Endothelial cell of umbilical vein (primary cell): ENCODE measurements at regions not wholly inside any gene's neighbourhood (a gene's known extent, or its start where the extent isn't known, plus 50 kb on each side); places are given as distances from the start of the nearest gene placed in this dataset.

Experiments
- BruUV-seq: library from RNA; stranded (reverse); fragments of 400-500 nt; replicated peaks from 2 replicates; lab custom pipeline; 2021; lab: Mats Ljungman, UMichigan
- CTCF ChIA-PET: fragments of 300-600, 350-600 bp; sonication (Branson Sonifier 250); formaldehyde crosslinking; loops from one replicate; lab custom pipeline; 2021; ENCODE audit warnings: antibody characterized with exemption, inconsistent platforms; lab: Charles Lee
- POLR2A ChIA-PET: fragments of 300-600, 350-600 bp; sonication (Branson Sonifier 250); formaldehyde crosslinking; loops from one replicate; lab custom pipeline; 2021; ENCODE audit warnings: antibody characterized with exemption, inconsistent platforms; lab: Charles Lee
- DNase-seq: peaks from one replicate; pipeline ENCODE4 v3.0.0-alpha.2; 2011; ENCODE audit warnings: low read depth, low spot score
- FAIRE-seq: peaks from 2 replicates; lab custom pipeline; 2011; peaks lifted over from hg19 to GRCh38; lab: Jason Lieb, UNC
- H2AFZ ChIP-seq: 2 replicates; pipeline ENCODE4 v1.6.0; 2012; ENCODE audit warnings: low read depth, low read length, control low read depth, inconsistent platforms
- H3K27ac ChIP-seq: 2 replicates; pipeline ENCODE4 v1.5.1; 2011; ENCODE audit warnings: low read depth, mild to moderate bottlenecking, control low read depth, low read length, moderate library complexity; ENCODE audit not compliant: insufficient read depth
- H3K27me3 ChIP-seq, 2 experiments: 2 replicates each; pipeline versions ENCODE4 v1.6.0 to v1.6.1; 2011; ENCODE audit warnings: low read length in 2 of 2, mixed read lengths in 1 of 2; ENCODE audit not compliant: control insufficient read depth in 2 of 2, insufficient read depth in 2 of 2
- H3K36me3 ChIP-seq, 2 experiments: 2 replicates in 1 of 2; 3 replicates in 1 of 2; pipeline ENCODE4 v1.5.1; 2011; ENCODE audit warnings: low read length in 2 of 2, mild to moderate bottlenecking in 1 of 2, moderate library complexity in 1 of 2; ENCODE audit not compliant: control insufficient read depth in 2 of 2, insufficient read depth in 2 of 2; ENCODE audit errors: extremely low read depth in 1 of 2
- H3K4me1 ChIP-seq: 3 replicates; pipeline ENCODE4 v1.5.1; 2011; ENCODE audit warnings: mild to moderate bottlenecking, low read length; ENCODE audit not compliant: control insufficient read depth, insufficient read depth; ENCODE audit errors: extremely low read depth
- H3K4me2 ChIP-seq: 2 replicates; pipeline ENCODE4 v1.6.1; 2011; ENCODE audit warnings: low read length, control low read depth, mixed read lengths; ENCODE audit not compliant: insufficient read depth
- H3K4me3 ChIP-seq, 3 experiments: fragments of 200-600 bp in 1 of 3; sonication (generic), shearing (Covaris generic) in 1 of 3; replicated peaks in 1 of 3; 2 replicates each; pipeline ENCODE4 v1.5.1; 2011 to 2016; ENCODE audit warnings: control low read depth in 3 of 3, low read length in 3 of 3, mild to moderate bottlenecking in 2 of 3, inconsistent platforms in 1 of 3, low read depth in 1 of 3, moderate library complexity in 1 of 3; ENCODE audit not compliant: insufficient read depth in 1 of 3
- H3K79me2 ChIP-seq: 2 replicates; pipeline ENCODE4 v1.6.0; 2012; ENCODE audit warnings: low read length, inconsistent platforms; ENCODE audit not compliant: control insufficient read depth, insufficient read depth
- H3K9ac ChIP-seq: replicated peaks from 2 replicates; pipeline ENCODE3; 2011; ENCODE audit warnings: low read length, control low read depth; ENCODE audit not compliant: insufficient read depth; ENCODE audit errors: extremely low read depth
- H3K9me1 ChIP-seq: replicated peaks from 3 replicates; pipeline ENCODE4 v1.6.0; 2011; ENCODE audit warnings: mild to moderate bottlenecking, low read length; ENCODE audit not compliant: control insufficient read depth, insufficient read depth; ENCODE audit errors: extremely low read depth
- H3K9me3 ChIP-seq: replicated peaks from 2 replicates; pipeline ENCODE4 v1.5.1; 2012; ENCODE audit warnings: low read length, inconsistent platforms; ENCODE audit not compliant: control insufficient read depth, insufficient read depth
- H4K20me1 ChIP-seq: replicated peaks from 2 replicates; pipeline ENCODE3; 2011; ENCODE audit warnings: mild to moderate bottlenecking, low read length; ENCODE audit not compliant: control insufficient read depth, insufficient read depth; ENCODE audit errors: extremely low read depth
- CTCF ChIP-seq, 2 donors: IDR thresholded peaks; 1 replicate in 1 of 2; 2 replicates in 1 of 2; pipeline ENCODE4 v1.5.1; 2011; ENCODE audit warnings: low read length in 2 of 2, mild to moderate bottlenecking in 2 of 2, moderate library complexity in 2 of 2, control low read depth in 1 of 2, inconsistent platforms in 1 of 2, low read depth in 1 of 2; ENCODE audit not compliant: insufficient read depth in 1 of 2; ENCODE audit errors: extremely low read depth in 1 of 2
- FOS ChIP-seq: IDR thresholded peaks from 2 replicates; pipeline ENCODE4 v1.6.1; 2011; ENCODE audit warnings: mild to moderate bottlenecking, low read length, moderate library complexity, borderline replicate concordance; ENCODE audit not compliant: insufficient read depth
- GATA2 ChIP-seq: IDR thresholded peaks from 2 replicates; pipeline ENCODE4 v1.7.0; 2011; ENCODE audit warnings: low read depth, mild to moderate bottlenecking, moderate library complexity, mixed read lengths, low read length; ENCODE audit not compliant: insufficient read length, insufficient read depth
- JUN ChIP-seq: IDR thresholded peaks from 2 replicates; pipeline ENCODE4 v1.6.1; 2011; ENCODE audit warnings: borderline replicate concordance, low read depth; ENCODE audit not compliant: insufficient read length, insufficient read depth
- MYC ChIP-seq: IDR thresholded peaks from one replicate; pipeline ENCODE4 v1.6.1; 2011; ENCODE audit warnings: mild to moderate bottlenecking, low read depth, low read length
- POLR2A ChIP-seq: IDR thresholded peaks from 2 replicates; pipeline ENCODE4 v1.6.1; 2012; ENCODE audit warnings: low read depth, mild to moderate bottlenecking, control low read depth, low read length
- POLR2AphosphoS5 ChIP-seq: IDR thresholded peaks from 2 replicates; pipeline ENCODE4 v1.6.1; 2012; ENCODE audit warnings: low read depth, mild to moderate bottlenecking, control low read depth, low read length, moderate library complexity; ENCODE audit not compliant: insufficient read depth
- dilution Hi-C: fragments of 300-500 bp; cut with MboI; formaldehyde crosslinking; loops from one replicate; pipeline ENCODE4 v1.15.0; 2019; ENCODE audit warnings: low sequenced_read_pairs; ENCODE audit not compliant: extremely low pct_ligation_motif_present
- intact Hi-C: fragments of 100-400 bp; cut with micrococcal nuclease; formaldehyde crosslinking; loops from one replicate; pipeline ENCODE4 v1.10.0; 2022

- no peak for FAIRE-seq
- Histone ChIP-seq H3K4me3 (no peak overlapping the region), H3K9me3 (no peaks in the 10 kb centered on the region), H3K36me3 (no peaks in the 10 kb centered on the region), H3K4me1 (no peaks in the 10 kb centered on the region), H2AFZ (no peak overlapping the region), H3K9me1 (no peaks in the 10 kb centered on the region), H3K27me3 (no peaks in the 10 kb centered on the region), H3K79me2 (no peaks in the 10 kb centered on the region), H3K4me2 (no peak overlapping the region), H3K27ac (no peak overlapping the region), H3K9ac (no peak overlapping the region), H4K20me1 (no peaks in the 10 kb centered on the region)
- intact Hi-C loops (no loop called here), dilution Hi-C loops (no loop called here)
- ChIA-PET CTCF (no interaction called here), POLR2A (no interaction called here)
- no peak for DNase-seq
- no TSS peak for BruUV-seq
- no peak for TF ChIP-seq FOS
- TF ChIP-seq POLR2AphosphoS5, result no peak
- TF ChIP-seq CTCF (IDR thresholded peaks at IDR 0.05; ENCODE audit: extremely low read depth in 1 of 2, insufficient read depth in 1 of 2, low read depth in 1 of 2, low read length in 2 of 2), result no peak
- TF ChIP-seq JUN, result no peak
- no peak for TF ChIP-seq GATA2
- no peak for TF ChIP-seq MYC
- TF ChIP-seq POLR2A, result no peak
Observed at GRCh38 chr12:131639270-131639940, 71.5 kb upstream of the SFSWAP start.
